Fibroblast of pulmonary artery (primary cell): ENCODE measurements at regions not wholly inside any gene's neighbourhood (a gene's known extent, or its start where the extent isn't known, plus 50 kb on each side); places are given as distances from the start of the nearest gene placed in this dataset.

ENCODE experiments used
- DNase-seq: peaks from one replicate; pipeline ENCODE4 v3.0.0-alpha.2; 2010; ENCODE audit warnings: low read depth
- H3K4me3 ChIP-seq: replicated peaks from 2 replicates; pipeline ENCODE4 v1.5.1; 2011; ENCODE audit warnings: low read depth, mild to moderate bottlenecking, control low read depth, low read length, moderate library complexity
- CTCF ChIP-seq: IDR thresholded peaks from 2 replicates; pipeline ENCODE4 v1.5.1; 2011; ENCODE audit warnings: mild to moderate bottlenecking, control low read depth, low read length, inconsistent platforms; ENCODE audit errors: missing control alignments

GRCh38 chr12:60043236-60043635 is 447.4 kb downstream of the SLC16A7 start:
- no peak overlapping the region for H3K4me3 ChIP-seq
- no peak for TF ChIP-seq CTCF
- no peak for DNase-seq

GRCh38 chr12:60052483-60052882 is 456.7 kb downstream of the SLC16A7 start:
- H3K4me3 ChIP-seq: no peak overlapping the region
- no peak for TF ChIP-seq CTCF
- peak; percentile 7 for DNase-seq

GRCh38 chr12:60059180-60059579 is 463.4 kb downstream of the SLC16A7 start:
- no peak for DNase-seq
- no peak overlapping the region for H3K4me3 ChIP-seq
- no peak for TF ChIP-seq CTCF

GRCh38 chr12:60066655-60067054 is 470.8 kb downstream of the SLC16A7 start:
- H3K4me3 ChIP-seq: no peak overlapping the region
- no peak for TF ChIP-seq CTCF
- DNase-seq: no peak

DNA sequence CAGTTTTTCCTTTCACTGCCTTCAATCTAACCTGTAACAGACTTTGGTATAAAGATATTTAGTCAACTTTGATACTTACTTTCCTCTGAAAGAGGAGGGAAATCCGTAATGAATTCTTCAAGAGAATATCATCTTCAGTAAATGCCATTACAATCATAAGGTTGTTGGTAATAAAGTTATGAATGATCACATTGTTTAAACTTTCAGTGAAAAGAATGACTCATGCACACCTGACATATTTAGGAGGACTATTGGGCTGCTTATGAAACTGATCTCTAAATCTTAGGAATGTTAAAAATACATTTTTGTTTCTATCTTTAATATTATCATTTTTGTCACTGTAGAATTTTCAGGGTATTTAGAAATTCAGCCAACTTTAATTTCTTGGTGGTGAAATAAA is 474.7 kb downstream of the SLC16A7 start:
- no peak for DNase-seq
- no peak overlapping the region for H3K4me3 ChIP-seq

GRCh38 chr12:60071759-60072191 is 475.9 kb downstream of the SLC16A7 start:
- TF ChIP-seq CTCF: no peak
- no peak for DNase-seq
- no peak overlapping the region for H3K4me3 ChIP-seq

More for the DNA sequence above, 474.7 kb downstream of the SLC16A7 start:
- no peak for TF ChIP-seq CTCF

- DNase-seq: peak; percentile 6
These were observed 477.1 kb downstream of the SLC16A7 start for GRCh38 chr12:60072911-60073310.

More at GRCh38 chr12:60072911-60073310, 477.1 kb downstream of the SLC16A7 start:
- no peak for TF ChIP-seq CTCF
- no peak overlapping the region for H3K4me3 ChIP-seq
